ENCODE measurements at regions not wholly inside any gene's neighbourhood (a gene's known extent, or its start where the extent isn't known, plus 50 kb on each side); places are given as distances from the start of the nearest gene placed in this dataset.
A peak's percentile ranks its signal among the peaks of the same experiment; 100 is the strongest.

GRCh38 chr21:28767523-28767922 lies 225.2 kb downstream of the LTN1 start:
- Histone ChIP-seq H3K4me1 (ENCODE audit: control insufficient read depth in 1 of 2, low read depth in 2 of 2) (peaks cover 18 to 62% of the 10 kb centered on the region in 2 donors), H3K9me3 (no peaks in the 10 kb centered on the region)

GRCh38 chr21:28763809-28764418 lies 228.8 kb downstream of the LTN1 start:
- Histone ChIP-seq H3K4me1 (ENCODE audit: control insufficient read depth in 1 of 2, low read depth in 2 of 2) (peaks cover 14 to 39% of the 10 kb centered on the region in 2 donors), H3K27ac (no peak overlapping the region), H3K9me3 (no peaks in the 10 kb centered on the region), H3K27me3 (replicated peaks; ENCODE audit: insufficient read depth) (no peaks in the 10 kb centered on the region), H3K4me3 (no peak overlapping the region), H3K36me3 (no peaks in the 10 kb centered on the region)
- TF ChIP-seq, protein P1, sequence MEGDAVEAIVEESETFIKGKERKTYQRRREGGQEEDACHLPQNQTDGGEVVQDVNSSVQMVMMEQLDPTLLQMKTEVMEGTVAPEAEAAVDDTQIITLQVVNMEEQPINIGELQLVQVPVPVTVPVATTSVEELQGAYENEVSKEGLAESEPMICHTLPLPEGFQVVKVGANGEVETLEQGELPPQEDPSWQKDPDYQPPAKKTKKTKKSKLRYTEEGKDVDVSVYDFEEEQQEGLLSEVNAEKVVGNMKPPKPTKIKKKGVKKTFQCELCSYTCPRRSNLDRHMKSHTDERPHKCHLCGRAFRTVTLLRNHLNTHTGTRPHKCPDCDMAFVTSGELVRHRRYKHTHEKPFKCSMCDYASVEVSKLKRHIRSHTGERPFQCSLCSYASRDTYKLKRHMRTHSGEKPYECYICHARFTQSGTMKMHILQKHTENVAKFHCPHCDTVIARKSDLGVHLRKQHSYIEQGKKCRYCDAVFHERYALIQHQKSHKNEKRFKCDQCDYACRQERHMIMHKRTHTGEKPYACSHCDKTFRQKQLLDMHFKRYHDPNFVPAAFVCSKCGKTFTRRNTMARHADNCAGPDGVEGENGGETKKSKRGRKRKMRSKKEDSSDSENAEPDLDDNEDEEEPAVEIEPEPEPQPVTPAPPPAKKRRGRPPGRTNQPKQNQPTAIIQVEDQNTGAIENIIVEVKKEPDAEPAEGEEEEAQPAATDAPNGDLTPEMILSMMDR (IDR thresholded peaks at IDR 0.05), result no peak
- DNase-seq (ENCODE audit: low spot score) (no peak), ATAC-seq (ENCODE audit: insufficient number of reproducible peaks, low FRiP score, low read depth) (no peak)

More at GRCh38 chr21:28767523-28767922, 225.2 kb downstream of the LTN1 start:
- Histone ChIP-seq H3K27ac (no peak overlapping the region), H3K36me3 (no peaks in the 10 kb centered on the region), H3K4me3 (no peak overlapping the region), H3K27me3 (replicated peaks; ENCODE audit: insufficient read depth) (no peaks in the 10 kb centered on the region)
- TF ChIP-seq, protein P1 (IDR thresholded peaks at IDR 0.05), result no peak
- DNase-seq (ENCODE audit: low spot score) (no peak), ATAC-seq (ENCODE audit: insufficient number of reproducible peaks, low FRiP score, low read depth) (no peak)

DNA sequence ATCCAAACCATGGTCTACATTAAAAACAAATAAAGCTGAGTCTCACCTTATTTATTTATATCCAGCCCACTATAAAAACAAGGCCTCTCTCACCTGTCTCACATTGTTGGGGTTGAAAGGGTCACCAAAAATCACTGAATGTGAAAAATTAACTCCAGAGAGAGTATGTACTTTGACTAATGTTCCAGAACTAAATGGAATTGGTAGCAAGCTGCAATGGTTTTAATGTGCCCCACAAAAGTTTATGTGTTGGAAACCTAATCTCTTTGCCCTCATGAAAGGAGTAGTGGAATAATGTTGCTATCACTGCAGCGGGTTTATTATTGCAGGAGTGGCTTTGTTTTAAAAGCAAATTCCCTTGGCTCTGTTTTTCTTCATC lies 230.3 kb downstream of the LTN1 start:
- ATAC-seq (ENCODE audit: insufficient number of reproducible peaks, low FRiP score, low read depth) (no peak), DNase-seq (ENCODE audit: low spot score) (no peak)
- Histone ChIP-seq H3K27ac (peak overlapping the region; percentile 36 to 45), H3K4me3 (no peak overlapping the region), H3K27me3 (replicated peaks; ENCODE audit: insufficient read depth) (no peaks in the 10 kb centered on the region), H3K9me3 (no peaks in the 10 kb centered on the region), H3K36me3 (no peaks in the 10 kb centered on the region), H3K4me1 (ENCODE audit: control insufficient read depth in 1 of 2, low read depth in 2 of 2) (peaks cover 9 to 46% of the 10 kb centered on the region in 2 donors)
- TF ChIP-seq, protein P1 (IDR thresholded peaks at IDR 0.05), result no peak

- DNase-seq (ENCODE audit: low spot score) (no peak), ATAC-seq (ENCODE audit: insufficient number of reproducible peaks, low FRiP score, low read depth) (no peak)
- Histone ChIP-seq H3K4me3 (no peak overlapping the region), H3K9me3 (no peaks in the 10 kb centered on the region), H3K4me1 (ENCODE audit: control insufficient read depth in 1 of 2, low read depth in 2 of 2) (peaks cover 9 to 47% of the 10 kb centered on the region in 2 donors), H3K27ac (peak overlapping the region; percentile 36 to 45), H3K27me3 (replicated peaks; ENCODE audit: insufficient read depth) (no peaks in the 10 kb centered on the region), H3K36me3 (no peaks in the 10 kb centered on the region)
- TF ChIP-seq, protein P1 (IDR thresholded peaks at IDR 0.05), result no peak
Observed at GRCh38 chr21:28761674-28762356, 230.9 kb downstream of the LTN1 start.

DNA sequence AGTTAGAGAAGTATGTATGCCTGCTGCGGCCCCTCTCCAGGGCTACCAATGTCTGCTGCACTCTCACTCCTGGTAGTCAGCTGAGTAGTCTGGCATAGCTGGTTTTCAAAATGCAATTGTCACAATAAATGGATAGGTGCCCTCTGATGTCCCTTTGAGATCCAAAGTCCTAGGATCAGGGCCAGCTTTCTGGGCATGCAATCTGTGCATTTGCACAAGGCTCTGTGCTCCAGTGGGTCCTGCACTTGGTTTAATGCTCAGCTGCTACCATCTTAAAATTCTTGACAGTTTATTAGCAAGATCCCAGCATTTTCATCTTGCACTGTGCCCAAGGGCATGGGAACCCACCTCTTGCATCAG lies 233.8 kb downstream of the LTN1 start:
- peak overlapping the region; percentile 29 to 96 for H3K27ac ChIP-seq
- peaks cover 19 to 58% of the 10 kb centered on the region in 2 donors for H3K4me1 ChIP-seq (ENCODE audit: control insufficient read depth in 1 of 2, low read depth in 2 of 2)
- no peaks in the 10 kb centered on the region for H3K36me3 ChIP-seq
- DNase-seq (ENCODE audit: low spot score), result no peak
- H3K4me3 ChIP-seq, result no peak overlapping the region
- H3K9me3 ChIP-seq, result no peaks in the 10 kb centered on the region
- TF ChIP-seq, protein P1 (IDR thresholded peaks at IDR 0.05), result no peak
- no peak for ATAC-seq (ENCODE audit: insufficient number of reproducible peaks, low FRiP score, low read depth)
- no peaks in the 10 kb centered on the region for H3K27me3 ChIP-seq (replicated peaks; ENCODE audit: insufficient read depth)

Measured in thoracic aorta (tissue), 2 donors.